Anterior cingulate cortex (tissue), 58 donors: ENCODE measurements at regions not wholly inside any gene's neighbourhood (a gene's known extent, or its start where the extent isn't known, plus 50 kb on each side); places are given as distances from the start of the nearest gene placed in this dataset.

Source experiments
- DNase-seq, 58 donors: peaks; one replicate each; lab custom pipeline; 2025; lab: John Stamatoyannopoulos, UW

DNA sequence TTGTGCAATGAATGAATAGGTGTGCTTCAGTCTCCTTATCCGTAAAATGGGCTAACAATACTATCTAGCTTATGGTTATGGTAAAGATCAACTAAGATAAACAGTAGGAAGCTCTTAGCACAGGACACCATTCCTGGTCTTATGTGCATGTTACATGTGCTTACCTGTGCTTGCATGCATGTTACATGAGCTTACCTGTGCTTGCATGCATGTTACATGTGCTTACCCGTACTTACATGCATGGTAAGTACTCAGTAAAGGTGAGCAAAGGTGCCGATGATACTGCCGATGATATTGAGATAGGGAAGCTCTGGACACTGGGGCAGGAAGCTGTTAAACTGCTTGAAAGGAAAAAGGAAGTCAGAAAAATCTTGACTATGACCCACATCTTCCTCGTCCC, 211.0 kb upstream of the USP24 start:
- no peak for DNase-seq

DNA sequence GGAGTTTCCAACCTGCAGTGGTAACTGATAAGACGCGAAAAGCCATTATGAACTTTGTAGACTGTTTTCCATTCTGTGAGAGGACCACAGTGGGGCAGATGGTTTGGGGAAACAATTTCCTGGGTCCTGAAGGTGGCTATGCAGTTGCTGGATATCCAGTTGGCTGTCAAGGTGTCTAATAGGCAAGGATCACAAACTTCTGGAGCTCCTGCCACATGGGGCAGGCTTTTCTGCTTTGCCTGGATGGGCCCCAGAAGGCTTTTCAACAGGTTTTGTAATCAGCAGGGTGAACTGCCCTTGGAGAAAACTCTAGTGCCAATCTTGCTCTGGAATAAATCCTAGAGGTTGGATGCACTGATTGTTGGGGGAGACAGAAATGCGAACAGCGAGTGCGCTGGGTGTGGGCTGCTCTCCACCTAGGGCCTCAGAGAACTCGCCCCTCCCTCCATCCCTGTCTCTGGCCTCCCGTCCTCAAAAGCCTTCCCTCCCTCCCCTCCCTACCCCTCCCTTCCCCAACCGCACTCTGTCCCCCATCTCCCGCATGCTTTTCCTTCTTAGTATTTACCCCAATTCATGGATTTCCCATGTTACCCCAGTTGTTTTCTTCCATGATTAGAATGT, 210.3 kb upstream of the USP24 start:
- no peak for DNase-seq

DNA sequence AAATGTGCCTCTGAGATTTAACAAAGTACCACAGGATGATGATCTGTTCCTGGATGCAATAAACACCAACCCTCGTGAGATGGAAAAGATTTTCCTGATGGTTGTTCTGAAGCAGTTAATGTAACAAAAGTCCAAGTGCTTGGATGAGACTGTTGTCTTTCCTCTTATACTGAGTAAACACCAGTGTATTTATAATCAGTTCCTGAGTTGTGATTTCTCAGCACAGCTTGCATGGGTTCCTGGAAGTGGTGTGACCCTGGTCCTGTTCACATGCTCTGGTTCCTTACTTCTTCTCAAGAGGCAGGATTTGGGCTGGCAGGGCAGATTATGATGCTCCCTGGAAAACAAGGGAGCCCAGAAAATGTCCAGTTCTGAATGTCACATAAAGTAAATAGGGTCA, 208.2 kb upstream of the USP24 start:
- no peak for DNase-seq

DNA sequence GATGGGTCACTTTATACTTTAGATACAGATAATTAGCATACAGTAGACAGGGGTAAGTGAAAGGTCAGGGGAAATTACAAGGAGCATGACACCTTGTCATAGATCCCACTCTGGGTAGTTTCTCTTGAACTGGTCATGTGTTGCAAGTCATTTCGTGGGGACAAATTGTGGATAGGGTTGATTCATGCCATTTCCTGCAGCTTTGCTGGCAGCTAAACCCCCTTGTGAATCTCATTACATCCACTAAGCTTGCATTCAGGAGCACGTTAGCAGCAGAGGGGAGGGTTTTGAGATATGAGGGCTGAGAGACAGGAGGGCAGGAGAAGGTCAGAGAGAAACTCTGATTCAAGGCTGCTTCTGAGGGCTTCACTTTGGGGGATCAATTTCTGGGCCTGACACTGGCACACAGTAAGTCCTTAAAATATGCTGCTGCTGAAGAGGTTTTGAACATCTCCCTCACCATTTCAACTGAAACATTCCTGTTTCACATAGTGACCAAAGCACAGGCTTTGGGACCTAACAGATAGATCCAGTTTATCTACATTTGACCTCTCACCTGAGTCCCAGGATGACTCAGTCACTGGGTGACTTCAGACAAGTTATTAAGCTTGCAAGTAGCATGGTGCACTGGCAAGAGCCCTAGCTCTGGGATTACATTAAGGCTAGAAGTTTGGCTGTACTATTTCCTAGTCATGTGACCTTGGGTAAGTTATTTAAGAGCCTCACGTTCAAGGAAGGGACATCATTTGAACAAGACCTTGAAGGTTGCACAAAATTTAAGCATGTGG, 206.0 kb upstream of the USP24 start:
- no peak for DNase-seq

DNA sequence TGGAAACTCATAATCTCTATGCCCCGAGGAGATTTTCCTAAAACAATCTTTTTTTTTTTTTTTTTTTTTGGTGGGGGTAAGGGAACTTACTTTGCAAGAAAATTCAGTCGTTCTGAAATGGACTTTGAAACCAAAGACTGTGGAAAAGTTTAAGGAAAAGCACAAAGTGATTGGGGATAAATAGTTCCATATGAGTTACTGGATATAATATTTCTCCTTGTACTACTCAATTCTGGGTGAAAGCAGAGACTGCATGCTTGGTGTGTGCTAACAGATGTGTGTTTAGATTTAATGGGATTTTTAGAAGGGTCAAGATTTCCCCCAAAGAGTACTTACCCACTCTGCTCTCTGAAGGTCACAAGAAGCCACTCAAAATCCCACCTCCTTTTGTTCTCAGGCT, 204.9 kb upstream of the USP24 start:
- no peak for DNase-seq

DNA sequence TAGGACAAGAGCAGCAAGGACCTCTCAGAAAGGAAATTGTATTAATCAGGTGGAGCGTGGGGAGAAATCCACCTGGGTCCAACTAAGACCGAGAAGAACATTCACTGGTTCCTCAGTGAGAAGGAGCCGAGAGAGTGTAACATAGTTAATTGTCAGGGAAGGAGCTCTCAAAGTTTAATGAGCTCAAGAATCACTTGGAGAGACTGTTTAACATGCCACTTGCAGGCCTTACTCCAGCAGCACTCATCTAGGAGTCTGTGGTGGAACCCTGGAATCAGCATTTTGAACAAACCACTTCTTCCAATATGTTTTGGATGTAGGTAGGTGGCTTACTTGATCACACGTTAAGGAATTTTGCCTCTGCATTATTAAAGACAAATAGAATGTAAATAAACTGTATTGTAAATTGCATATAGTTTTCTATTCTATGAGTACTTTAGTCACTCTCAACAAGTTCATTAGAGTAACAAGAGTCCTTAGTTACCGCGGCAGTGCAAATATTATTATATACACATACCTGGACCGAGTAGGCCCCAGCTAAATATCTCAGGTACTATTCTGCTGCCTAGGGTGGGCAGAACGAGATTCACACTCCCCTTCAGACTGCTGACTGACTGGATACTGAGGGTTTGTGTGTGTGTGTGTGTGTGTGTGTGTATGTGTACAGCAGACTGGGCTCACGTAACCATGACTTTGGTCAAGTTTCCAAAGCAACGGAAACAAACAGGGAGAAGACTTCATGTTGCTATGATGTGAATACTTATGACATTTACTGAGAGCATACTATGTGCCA, 203.2 kb upstream of the USP24 start:
- DNase-seq: no peak

DNA sequence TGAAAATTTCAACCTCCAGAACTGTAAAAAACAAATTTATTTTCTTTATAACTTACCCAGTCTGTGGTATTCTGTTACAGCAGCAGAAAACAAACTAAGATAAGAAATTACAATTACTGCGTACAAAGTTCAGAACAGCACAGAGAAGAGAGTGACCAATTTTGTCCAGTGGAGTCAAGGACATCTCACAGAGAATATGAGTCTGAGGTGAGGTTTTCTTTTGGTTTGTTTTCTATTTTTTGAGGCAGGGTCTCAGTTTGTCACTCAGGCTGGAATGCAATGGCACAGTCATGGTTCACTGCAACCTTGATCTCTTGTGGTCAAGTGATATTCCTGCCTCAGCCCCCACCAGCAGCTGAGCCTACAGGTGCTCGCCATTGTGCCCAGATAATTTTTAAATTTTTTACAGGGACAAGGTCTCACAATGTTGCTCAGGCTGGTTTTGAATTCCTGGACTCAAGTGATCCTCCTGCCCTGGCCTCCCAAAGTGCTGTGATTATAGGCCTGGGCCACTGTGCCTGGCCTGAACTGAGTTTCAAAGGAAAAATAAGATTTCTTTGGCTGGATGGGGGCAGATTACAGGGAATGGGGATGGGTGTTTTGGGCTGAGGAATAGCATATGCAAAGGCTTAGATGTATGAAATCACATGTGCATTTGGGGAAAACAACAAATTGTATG, 201.1 kb upstream of the USP24 start:
- no peak for DNase-seq

DNA sequence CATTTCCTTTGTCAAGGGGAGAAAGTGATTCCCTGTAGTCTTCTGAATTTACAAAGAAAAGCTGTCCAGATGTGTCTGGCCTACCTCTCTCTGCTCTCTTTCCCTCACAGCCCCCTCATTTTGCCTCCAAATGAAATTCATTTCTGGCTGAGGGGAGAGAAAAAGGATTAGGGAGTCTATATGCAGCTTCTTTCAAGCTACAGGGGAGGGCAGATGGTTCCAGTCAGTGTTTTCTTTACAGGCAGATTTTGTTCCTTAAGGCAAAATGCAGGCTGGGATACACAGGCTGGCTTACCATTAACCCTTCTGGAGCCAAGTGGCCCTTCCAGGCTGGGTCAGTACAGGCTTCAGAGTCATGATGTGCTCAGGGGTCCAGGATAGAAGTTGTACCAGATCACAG, 198.1 kb upstream of the USP24 start:
- DNase-seq: no peak

DNA sequence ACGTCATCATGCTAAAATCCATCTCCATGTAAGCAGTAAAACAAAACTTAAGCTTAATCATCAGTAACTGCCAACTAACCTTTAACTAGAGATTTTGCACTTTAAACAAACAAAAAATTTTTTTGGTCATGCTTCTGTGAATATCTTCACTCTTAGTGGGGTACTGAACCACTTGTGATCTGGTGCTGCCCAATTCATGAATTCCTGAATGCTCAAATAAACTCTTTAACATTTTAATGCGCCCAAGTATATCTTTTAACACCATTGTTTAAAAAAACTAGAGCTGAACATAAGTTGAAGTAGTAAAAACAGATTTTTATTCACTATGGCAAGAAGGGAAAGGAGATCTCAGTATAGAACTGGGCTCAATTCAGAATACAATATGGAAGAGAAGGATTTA, 196.9 kb upstream of the USP24 start:
- no peak for DNase-seq

DNA sequence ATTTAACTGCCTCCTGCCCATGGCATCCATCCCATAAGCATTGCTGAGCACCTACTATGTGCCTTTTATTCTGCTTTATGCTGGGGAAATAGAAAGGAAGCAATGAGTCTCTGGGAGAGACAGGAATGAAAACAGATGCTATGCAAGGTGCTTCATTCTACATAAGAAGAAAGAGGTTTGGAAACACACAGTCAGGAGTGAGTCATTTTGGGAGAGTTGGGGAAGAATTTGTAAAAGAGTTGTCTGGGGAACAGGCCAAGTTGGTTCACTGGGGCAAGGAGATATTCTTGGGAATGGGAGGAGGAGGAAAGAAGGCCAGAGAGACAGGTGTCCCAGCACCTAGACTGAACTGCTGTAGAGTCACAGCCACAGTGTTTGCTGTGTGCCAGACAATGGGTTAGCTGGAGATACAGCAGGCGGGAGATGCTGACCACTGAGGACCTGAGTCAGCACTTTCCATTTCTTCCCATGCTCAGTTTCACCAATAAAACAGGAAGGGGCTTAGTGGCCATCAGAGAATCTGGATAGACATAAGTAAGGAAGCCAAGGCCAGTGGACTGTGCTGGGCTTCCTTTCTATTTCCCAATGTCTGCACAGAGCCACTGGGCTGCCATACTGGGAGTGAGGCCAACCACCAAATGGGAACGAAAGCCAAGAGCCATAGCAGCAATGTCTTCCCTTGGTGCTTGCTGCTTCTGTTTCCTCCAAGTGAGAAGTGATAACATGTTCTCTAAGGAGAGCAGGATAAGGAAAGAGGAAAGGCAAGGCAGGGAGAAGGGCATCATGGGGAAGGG, 187.7 kb upstream of the USP24 start:
- DNase-seq: no peak

DNA sequence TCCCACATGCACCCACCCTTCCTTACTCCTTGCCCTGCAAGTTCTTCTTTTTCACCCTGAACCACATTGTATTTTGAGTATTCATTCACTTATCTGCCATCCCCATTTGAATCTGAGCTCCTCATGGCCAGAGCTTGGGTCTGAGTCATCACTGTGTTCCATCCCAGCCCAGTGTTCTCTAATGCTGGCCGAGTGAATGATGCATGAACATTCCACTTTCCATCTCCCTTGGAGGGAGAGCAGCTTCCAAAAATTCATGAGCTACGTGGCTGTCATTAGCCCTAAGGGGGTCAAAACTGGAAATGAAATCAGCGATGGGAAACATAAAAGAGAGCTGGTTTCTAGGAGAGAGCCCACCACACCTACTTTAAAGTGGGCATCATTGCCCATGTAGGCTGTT, 187.0 kb upstream of the USP24 start:
- DNase-seq: no peak

DNA sequence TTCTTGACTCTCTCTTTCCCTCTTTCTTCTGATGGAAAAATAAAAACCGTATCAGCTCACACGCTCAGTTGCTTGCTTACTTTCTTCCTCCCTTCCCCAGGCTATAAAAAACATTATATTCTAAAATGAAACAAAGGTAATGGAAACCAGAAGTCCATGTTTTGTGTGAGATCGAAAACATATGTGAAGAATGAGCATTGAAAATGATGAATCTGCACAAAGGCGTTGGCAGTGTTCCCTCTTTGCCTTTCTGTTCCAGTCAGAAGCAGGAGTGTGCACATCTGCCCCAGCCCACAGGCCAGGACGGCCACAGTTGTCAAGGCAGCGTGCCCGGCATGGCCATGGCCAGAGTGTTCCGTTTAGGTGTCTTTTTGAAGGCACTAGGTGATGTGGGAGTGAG, 185.3 kb upstream of the USP24 start:
- DNase-seq: no peak

DNA sequence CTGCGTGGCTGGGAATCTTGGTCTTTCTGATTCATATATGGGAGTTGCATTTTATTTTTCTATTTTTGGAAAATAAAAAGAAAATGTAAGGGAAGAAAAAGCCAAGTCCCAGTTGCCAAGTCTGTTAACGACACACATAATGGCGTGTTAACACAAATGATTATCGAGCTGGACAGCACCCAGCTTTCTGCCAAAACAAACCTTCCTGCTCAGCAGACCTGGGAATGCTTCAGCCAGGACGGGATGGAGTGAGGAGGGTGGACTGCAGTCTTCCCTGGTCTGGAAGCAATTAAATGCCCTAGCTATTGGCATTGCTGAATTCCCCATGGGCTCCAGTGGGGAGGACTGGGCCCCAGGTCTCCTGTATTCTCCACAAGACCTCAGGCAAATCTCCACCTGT, 184.2 kb upstream of the USP24 start:
- DNase-seq: no peak

DNA sequence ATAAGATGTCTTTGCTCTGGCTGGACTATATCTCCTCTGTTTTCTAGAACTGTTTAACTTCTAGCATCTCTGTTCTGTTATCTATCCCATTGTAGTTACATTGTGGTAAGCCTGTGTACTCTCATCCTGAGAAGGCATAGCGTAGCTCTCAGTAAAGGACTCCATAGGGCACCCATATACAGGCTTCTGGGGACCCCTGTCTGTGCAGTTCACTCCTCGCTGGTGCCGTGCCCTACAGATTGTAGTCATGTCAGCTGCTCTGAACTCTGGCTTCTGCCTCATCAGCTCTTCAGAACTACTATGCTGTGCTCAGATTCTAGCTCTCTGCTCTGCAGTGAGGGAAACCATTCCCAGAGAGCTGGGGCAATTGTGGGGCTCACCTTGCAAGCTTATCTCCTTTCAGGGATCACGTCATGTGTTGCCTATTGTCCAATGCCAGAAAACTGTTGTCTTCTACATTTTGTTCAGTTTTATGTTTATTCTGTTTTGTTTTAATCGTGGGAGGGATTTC, 181.3 kb upstream of the USP24 start:
- DNase-seq: no peak

DNA sequence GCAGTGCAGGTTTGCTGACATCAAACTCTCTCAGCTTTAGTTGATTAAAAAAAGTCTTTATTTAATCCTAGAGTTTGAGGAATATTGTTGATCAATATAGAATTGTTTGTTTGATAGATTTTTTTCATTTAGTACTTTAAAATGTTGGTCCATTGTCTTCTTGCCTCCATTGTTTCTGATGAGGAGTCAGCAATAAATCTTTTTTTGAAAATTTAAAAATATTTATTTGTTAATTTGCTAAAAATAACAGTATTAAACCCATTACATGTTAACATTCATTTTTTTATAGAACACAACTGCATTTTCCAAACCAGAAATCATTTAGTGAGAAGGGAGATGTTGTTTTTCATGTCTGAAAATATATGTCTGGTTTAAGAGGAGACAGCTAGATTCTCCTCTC, 173.8 kb upstream of the USP24 start:
- no peak for DNase-seq

DNA sequence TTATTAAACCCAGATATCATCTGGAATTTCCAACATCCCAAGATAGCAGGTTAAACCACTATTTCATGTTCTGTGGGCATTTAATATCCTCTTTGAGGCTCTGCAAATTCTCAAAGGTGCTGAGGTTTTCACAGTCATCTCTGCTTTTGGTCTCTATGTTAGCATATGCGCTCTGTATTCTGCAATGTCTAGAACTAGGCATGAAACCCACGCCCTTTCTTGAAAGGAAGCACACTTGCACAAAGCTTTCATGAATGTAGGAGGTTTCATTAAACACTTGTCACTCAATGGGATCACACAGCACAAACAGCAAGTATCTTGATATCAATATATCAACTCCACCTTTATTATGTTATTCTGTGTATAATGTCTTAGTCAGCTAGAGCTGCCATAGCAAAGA, 172.0 kb upstream of the USP24 start:
- no peak for DNase-seq

DNA sequence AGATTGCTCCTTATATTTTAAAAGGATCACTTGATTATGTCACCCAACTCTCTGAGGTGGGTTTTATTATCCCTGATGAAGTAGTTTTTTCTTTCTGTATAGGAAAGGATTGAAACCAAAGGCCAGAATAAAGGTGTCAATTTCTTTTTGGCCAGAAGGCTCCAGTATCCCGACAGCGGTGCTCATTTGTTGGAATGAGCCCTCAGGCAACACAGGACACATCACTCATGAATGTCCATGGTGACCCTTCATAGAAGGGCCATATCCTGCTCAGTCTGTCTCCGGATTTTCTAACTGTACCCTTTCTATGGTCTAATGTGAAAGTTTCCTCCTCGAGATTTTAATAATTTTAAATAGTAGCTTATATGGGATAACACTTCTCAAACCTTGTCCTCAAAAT, 171.3 kb upstream of the USP24 start:
- no peak for DNase-seq

DNA sequence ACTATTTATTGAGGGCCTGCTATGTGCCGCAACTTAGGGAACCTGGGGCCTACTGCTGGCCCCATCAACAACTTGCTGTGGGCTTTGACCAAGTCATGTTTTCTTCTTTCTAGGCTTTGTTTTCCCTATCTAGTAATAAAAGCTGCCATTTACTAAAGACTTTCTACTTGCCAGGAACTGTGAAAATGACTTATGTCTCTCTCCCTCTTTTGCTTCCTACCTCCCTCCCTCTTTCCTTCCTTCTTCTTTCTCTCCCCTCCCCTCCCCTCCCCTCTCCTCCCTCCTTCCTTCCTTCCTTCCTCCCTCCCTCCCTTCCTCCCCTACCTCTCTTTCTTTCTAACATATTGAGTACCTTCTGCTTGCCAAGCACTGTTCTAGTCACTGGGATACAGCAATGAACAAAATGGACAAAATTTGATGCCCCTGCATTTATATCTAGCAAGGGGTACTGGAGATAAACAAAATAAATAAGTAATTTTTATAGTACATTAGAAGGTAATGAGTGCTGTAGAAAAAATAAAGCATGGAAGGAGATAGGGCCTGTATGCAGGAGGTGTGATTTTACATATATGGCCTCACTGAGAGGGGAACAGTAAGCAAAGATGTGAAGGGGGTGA, 170.3 kb upstream of the USP24 start:
- DNase-seq: no peak

DNA sequence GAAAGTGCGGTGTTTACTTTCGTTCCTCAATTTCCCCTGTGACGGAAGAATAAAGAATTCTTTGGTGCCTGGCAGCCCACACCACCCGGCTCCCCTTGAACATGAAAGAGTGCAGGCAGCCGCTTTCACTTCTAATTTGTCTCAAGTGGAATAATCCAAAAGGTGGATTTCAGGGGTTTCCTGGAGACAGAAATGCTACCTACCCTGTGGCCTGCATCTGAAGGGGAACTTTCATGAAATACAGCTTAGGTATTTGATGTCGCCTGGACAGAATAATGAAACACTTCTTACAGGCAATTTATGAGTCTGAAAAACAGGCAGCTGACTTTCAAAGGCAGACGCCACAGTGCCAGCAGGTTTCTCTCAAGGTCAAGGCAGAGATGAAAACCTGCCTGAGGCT, 169.5 kb upstream of the USP24 start:
- DNase-seq: no peak
